H1 (cell line): ENCODE measurements at regions not wholly inside any gene's neighbourhood (a gene's known extent, or its start where the extent isn't known, plus 50 kb on each side); places are given as distances from the start of the nearest gene placed in this dataset.

Experiments used
- BRCA1 ChIP-seq: IDR thresholded peaks from 2 replicates; pipeline ENCODE4 v1.6.1; 2012; ENCODE audit warnings: low read depth, low read length, improper control_type of control experiment
- EZH2 ChIP-seq: fragments of 200-600 bp; sonication (generic); IDR thresholded peaks from 2 replicates; pipeline ENCODE4 v1.7.1; 2012; ENCODE audit warnings: low read depth, mild to moderate bottlenecking, moderate library complexity, low read length, inconsistent platforms; ENCODE audit not compliant: severe bottlenecking
- HDAC2 ChIP-seq, 2 experiments: fragments of 300-600 bp in 1 of 2; sonication (generic) in 1 of 2; IDR thresholded peaks; 2 replicates each; pipeline ENCODE4 v1.6.1; 2011 to 2012; ENCODE audit warnings: low read depth in 2 of 2, low read length in 2 of 2, mild to moderate bottlenecking in 2 of 2, moderate library complexity in 2 of 2, borderline replicate concordance in 1 of 2, inconsistent platforms in 1 of 2
- TF ChIP-seq, protein P1 (sequence below): IDR thresholded peaks from 2 replicates; pipeline ENCODE4 v1.6.1; 2012; ENCODE audit warnings: inconsistent platforms

DNA sequence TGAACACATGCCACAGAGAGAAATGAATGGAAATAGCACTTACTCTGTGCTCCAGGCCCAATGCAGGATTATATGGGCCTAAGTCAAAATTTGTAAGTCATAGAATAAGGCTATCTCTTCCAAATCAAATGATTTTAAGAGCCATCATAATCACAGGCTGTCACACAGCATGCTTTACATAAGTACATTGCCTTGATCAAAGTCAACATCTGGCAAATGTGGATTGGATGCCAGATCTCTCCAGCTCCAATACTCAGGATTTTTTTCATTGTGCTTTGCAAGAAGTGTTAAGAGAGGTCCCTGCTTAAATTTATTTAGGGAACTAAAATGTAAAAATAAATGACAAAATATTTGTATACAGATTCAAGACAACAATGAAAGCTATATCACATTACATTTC, 299.9 kb downstream of the PRDM5 start (continued):
- TF ChIP-seq EZH2 (no peak), HDAC2 (IDR thresholded peaks at IDR 0.05; ENCODE audit: borderline replicate concordance in 1 of 2, low read depth in 2 of 2, low read length in 2 of 2) (no peak), BRCA1 (no peak)
- TF ChIP-seq, protein P1, sequence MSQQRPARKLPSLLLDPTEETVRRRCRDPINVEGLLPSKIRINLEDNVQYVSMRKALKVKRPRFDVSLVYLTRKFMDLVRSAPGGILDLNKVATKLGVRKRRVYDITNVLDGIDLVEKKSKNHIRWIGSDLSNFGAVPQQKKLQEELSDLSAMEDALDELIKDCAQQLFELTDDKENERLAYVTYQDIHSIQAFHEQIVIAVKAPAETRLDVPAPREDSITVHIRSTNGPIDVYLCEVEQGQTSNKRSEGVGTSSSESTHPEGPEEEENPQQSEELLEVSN = no peak
